K562 (cell line): ENCODE measurements at regions not wholly inside any gene's neighbourhood (a gene's known extent, or its start where the extent isn't known, plus 50 kb on each side); places are given as distances from the start of the nearest gene placed in this dataset.

ENCODE experiments used
- ATAC-seq: fragments of 200-7000 bp; cut with Tn5 transposase; 3 replicates; pipeline ENCODE4 v1.9.1; 2020; ENCODE audit warnings: moderate library complexity
- BruUV-seq: library from RNA; stranded (reverse); fragments of 400-500 nt; replicated peaks from 2 replicates; lab custom pipeline; 2021; lab: Mats Ljungman, UMichigan
- CTCF ChIA-PET: fragments of 300-600 bp; formaldehyde crosslinking; extraction: SDS; loops from one replicate; lab custom pipeline; 2021; ENCODE audit warnings: low intra/inter-chr PET ratio; lab: Yijun Ruan, JAX
- POLR2A ChIA-PET: fragments of 300-600, 350-650 bp; sonication (Branson Sonifier 250); formaldehyde crosslinking; extraction: SDS; loops from one replicate; lab custom pipeline; 2021; ENCODE audit warnings: antibody characterized with exemption, inconsistent platforms; lab: Yijun Ruan, JAX
- DNase-seq, 4 experiments: peaks; one replicate each; pipeline versions ENCODE4 v3.0.0 to v3.0.0-alpha.2; 2011 to 2018; ENCODE audit warnings: low spot score in 3 of 4, mixed read lengths in 3 of 4; ENCODE audit errors: extremely low read depth in 1 of 4
- FAIRE-seq: peaks from 2 replicates; lab custom pipeline; 2011; peaks lifted over from hg19 to GRCh38; lab: Jason Lieb, UNC
- H2AFZ ChIP-seq: 2 replicates; pipeline ENCODE4 v1.6.0; 2011; ENCODE audit warnings: low read depth, low read length, control low read depth, inconsistent platforms
- H3K27ac ChIP-seq: fragments of 200-600 bp; 3 replicates; pipeline ENCODE4 v1.8.0; 2011; ENCODE audit warnings: low read depth, mild to moderate bottlenecking, control low read depth, inconsistent platforms, low read length, moderate library complexity, mixed read lengths; ENCODE audit errors: extremely low read depth
- H3K27me3 ChIP-seq, 2 experiments: fragments of 300-600 bp in 1 of 2; 2 replicates in 1 of 2; 3 replicates in 1 of 2; pipeline versions ENCODE4 v1.6.0 to v1.8.0; 2011; ENCODE audit warnings: inconsistent platforms in 2 of 2, low read length in 2 of 2, mild to moderate bottlenecking in 1 of 2, mixed read lengths in 1 of 2, moderate library complexity in 1 of 2; ENCODE audit not compliant: control insufficient read depth in 2 of 2, insufficient read depth in 2 of 2
- H3K36me3 ChIP-seq: fragments of 300-600 bp; 3 replicates; pipeline ENCODE4 v1.8.0; 2011; ENCODE audit warnings: mild to moderate bottlenecking, low read length, inconsistent platforms; ENCODE audit not compliant: control insufficient read depth, insufficient read depth
- H3K4me1 ChIP-seq, 2 experiments: fragments of 200-600 bp in 1 of 2; replicated peaks in 1 of 2; 2 replicates in 1 of 2; 3 replicates in 1 of 2; pipeline versions ENCODE4 v1.5.1 to v1.8.0; 2011; ENCODE audit warnings: inconsistent platforms in 2 of 2, low read length in 2 of 2, mild to moderate bottlenecking in 1 of 2, mixed read lengths in 1 of 2, moderate library complexity in 1 of 2; ENCODE audit not compliant: control insufficient read depth in 2 of 2, insufficient read depth in 2 of 2
- H3K4me2 ChIP-seq: 2 replicates; pipeline ENCODE4 v1.6.1; 2011; ENCODE audit warnings: low read length, control low read depth, inconsistent platforms, mixed read lengths; ENCODE audit not compliant: insufficient read depth
- H3K4me3 ChIP-seq: fragments of 200-600 bp; sonication (generic), shearing (Covaris generic); 2 replicates; pipeline ENCODE4 v1.5.1; 2016; ENCODE audit warnings: control low read depth, inconsistent platforms
- H3K79me2 ChIP-seq: fragments of 200-600 bp; 3 replicates; pipeline ENCODE4 v1.8.0; 2011; ENCODE audit warnings: low read length, inconsistent platforms; ENCODE audit not compliant: control insufficient read depth, insufficient read depth
- H3K9ac ChIP-seq, 2 experiments: 2 replicates each; pipeline versions ENCODE4 v1.6.0 to v1.6.1; 2011; ENCODE audit warnings: low read depth in 2 of 2, low read length in 2 of 2, control low read depth in 1 of 2, inconsistent platforms in 1 of 2, mild to moderate bottlenecking in 1 of 2, mixed read lengths in 1 of 2; ENCODE audit not compliant: insufficient read depth in 1 of 2
- H3K9me1 ChIP-seq: one replicate; pipeline ENCODE4 v1.6.0; 2011; ENCODE audit warnings: inconsistent platforms, mild to moderate bottlenecking, low read length, moderate library complexity; ENCODE audit not compliant: control insufficient read depth, insufficient read depth
- H3K9me3 ChIP-seq: replicated peaks from 2 replicates; pipeline ENCODE4 v1.5.1; 2011; ENCODE audit warnings: low read depth, low read length, inconsistent platforms; ENCODE audit not compliant: control insufficient read depth, insufficient read depth
- H4K20me1 ChIP-seq: replicated peaks from 2 replicates; pipeline ENCODE4 v1.6.1; 2011; ENCODE audit warnings: low read length, inconsistent platforms, mixed read lengths; ENCODE audit not compliant: control insufficient read depth, insufficient read depth
- CSDE1 ChIP-seq, 2 experiments: fragments of 450-650 bp; IDR thresholded peaks; 2 replicates each; pipeline ENCODE4 v1.6.1; 2016; ENCODE audit warnings: mild to moderate bottlenecking in 1 of 2
- ESRRA ChIP-seq: fragments of 450-650 bp; IDR thresholded peaks from 2 replicates; pipeline ENCODE4 v1.6.1; 2014; ENCODE audit warnings: low read depth, mild to moderate bottlenecking, moderate library complexity, borderline replicate concordance
- FOXK2 ChIP-seq, 2 experiments: fragments of 450-650 bp; IDR thresholded peaks in 1 of 2; conservative IDR thresholded peaks in 1 of 2; 2 replicates each; pipeline ENCODE4 v1.6.1; 2016; ENCODE audit warnings: low read depth in 2 of 2, mild to moderate bottlenecking in 1 of 2
- ILK ChIP-seq: fragments of 450-650 bp; IDR thresholded peaks from 2 replicates; pipeline ENCODE4 v1.6.1; 2016; ENCODE audit warnings: missing genetic modification characterization, low read depth, mild to moderate bottlenecking, missing compliant biosample characterization, moderate library complexity, borderline replicate concordance
- JUN ChIP-seq, 2 experiments: sonication (generic) in 1 of 2; formaldehyde crosslinking in 1 of 2; IDR thresholded peaks; 2 replicates each; pipeline versions ENCODE4 v1.6.1 to v1.8.0; 2012 to 2022; ENCODE audit warnings: borderline replicate concordance in 2 of 2, mild to moderate bottlenecking in 2 of 2, improper control_type of control experiment in 1 of 2, low read depth in 1 of 2, low read length in 1 of 2, missing genetic modification reagents in 1 of 2
- JUND ChIP-seq, 2 experiments: IDR thresholded peaks; 2 replicates in 1 of 2; 3 replicates in 1 of 2; pipeline ENCODE4 v1.6.1; 2011; ENCODE audit warnings: borderline replicate concordance in 2 of 2, low read depth in 2 of 2, low read length in 2 of 2, improper control_type of control experiment in 1 of 2, missing biosample characterization in 1 of 2, missing genetic modification characterization in 1 of 2, missing genetic modification reagents in 1 of 2
- NCOA4 ChIP-seq: fragments of 450-650 bp; IDR thresholded peaks from 2 replicates; pipeline ENCODE4 v1.6.1; 2018; ENCODE audit warnings: mild to moderate bottlenecking; ENCODE audit not compliant: partially characterized antibody
- NFXL1 ChIP-seq: fragments of 450-650 bp; formaldehyde crosslinking; IDR thresholded peaks from 2 replicates; pipeline ENCODE4 v1.4.0; 2021; ENCODE audit warnings: mild to moderate bottlenecking
- SMARCB1 ChIP-seq: IDR thresholded peaks from 2 replicates; pipeline ENCODE4 v1.6.1; 2011; ENCODE audit warnings: improper control_type of control experiment, low read depth; ENCODE audit not compliant: insufficient read length
- SNIP1 ChIP-seq: fragments of 450-650 bp; IDR thresholded peaks from 2 replicates; pipeline ENCODE4 v1.7.1; 2017; ENCODE audit warnings: low read depth, mild to moderate bottlenecking
- ZNF354B ChIP-seq: fragments of 250-450 bp; sonication (Bioruptor Pico); IDR thresholded peaks from 2 replicates; pipeline ENCODE4 v1.4.0; 2020
- ZNF586 ChIP-seq: fragments of 450-650 bp; formaldehyde crosslinking; conservative IDR thresholded peaks from 2 replicates; pipeline ENCODE4 v1.4.0; 2020; ENCODE audit warnings: mild to moderate bottlenecking, moderate library complexity
- ZSCAN29 ChIP-seq: fragments of 450-650 bp; IDR thresholded peaks from 2 replicates; pipeline ENCODE4 v1.6.1; 2017
- WGBS: fragments of 100-300 bp; shearing (Covaris generic); methylation state at CpG from one replicate; pipeline ENCODE4 v1.1.6; 2016; ENCODE audit warnings: low coverage, mixed read lengths; ENCODE audit not compliant: insufficient coverage; ENCODE audit errors: missing lambda C conversion rate; 5-methylcytosine and 5-hydroxymethylcytosine counted together
- in situ Hi-C: fragments of 300-500 bp; cut with MboI; formaldehyde crosslinking; loops from 4 replicates; pipeline ENCODE4 v1.15.0; 2018; ENCODE audit warnings: inconsistent platforms, mixed read lengths
- intact Hi-C: fragments of 100-400 bp; cut with micrococcal nuclease; formaldehyde crosslinking; loops from 2 replicates; pipeline ENCODE4 v1.14.2; 2022
- TF ChIP-seq, protein P1 (sequence below), 2 experiments: fragments of 450-650 bp; IDR thresholded peaks; 2 replicates each; pipeline ENCODE4 v1.6.1; 2018; ENCODE audit warnings: mild to moderate bottlenecking in 2 of 2, low read depth in 1 of 2; ENCODE audit not compliant: partially characterized antibody in 2 of 2
- TF ChIP-seq, protein P2 (sequence below), 3 experiments: fragments of 200-800 bp in 1 of 3; fragments of 250-450 bp in 1 of 3; fragments of 450-650 bp in 1 of 3; sonication (Bioruptor Pico) in 1 of 3; sonication (Bioruptor generic) in 1 of 3; formaldehyde crosslinking in 1 of 3; IDR thresholded peaks; 2 replicates each; pipeline versions ENCODE4 v1.6.1 to v1.8.0; 2016 to 2022; ENCODE audit warnings: mild to moderate bottlenecking in 2 of 3, missing genetic modification characterization in 2 of 3, missing compliant biosample characterization in 1 of 3, moderate library complexity in 1 of 3

DNA sequence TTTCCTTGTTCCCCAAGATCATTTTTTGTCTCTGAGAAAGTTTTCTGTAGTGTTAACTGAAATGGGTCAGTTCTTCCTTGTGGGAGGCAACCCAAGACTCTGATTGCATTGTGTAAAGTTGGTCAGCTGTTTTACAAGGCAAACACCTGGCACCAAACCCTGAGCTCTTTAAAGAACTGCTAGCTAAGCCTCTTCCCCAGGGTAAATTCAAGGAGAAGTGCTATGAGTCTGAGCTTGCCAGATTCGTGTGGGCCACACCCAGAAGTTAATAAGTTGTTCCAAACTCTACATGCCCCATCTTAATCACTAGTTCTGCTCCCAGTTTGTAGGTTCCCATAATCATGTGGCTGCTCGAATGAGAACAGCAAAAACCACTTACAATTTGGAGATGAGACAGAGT, 214.5 kb downstream of the BTG1 start:
- intact Hi-C loops: no loop called here
- no peak for DNase-seq
- Histone ChIP-seq H3K4me3 (no peak overlapping the region), H3K27ac (no peak overlapping the region), H3K27me3 (no peaks in the 10 kb centered on the region), H3K4me2 (no peak overlapping the region), H3K9me1 (no peaks in the 10 kb centered on the region), H3K9ac (no peak overlapping the region), H3K79me2 (no peaks in the 10 kb centered on the region), H3K9me3 (no peaks in the 10 kb centered on the region), H2AFZ (0 out of 2 replicates have a peak overlapping the region, but pooled peaks have one; percentile 8), H3K36me3 (no peaks in the 10 kb centered on the region), H3K4me1 (no peaks in the 10 kb centered on the region), H4K20me1 (no peaks in the 10 kb centered on the region)
- CTCF ChIA-PET: interaction anchor here (0.7 kb wide), 1 partner anchor 50 kb away, joined by 3 read pairs; no protein-coding TSS in a partner anchor
- POLR2A ChIA-PET: interaction anchor here (0.6 to 1.5 kb wide), 3 partner anchors 10 to 296 kb away, joined by 3 to 4 read pairs (median 4); no protein-coding TSS in a partner anchor
- in situ Hi-C loops: no loop called here
- no TSS peak for BruUV-seq
- WGBS: 6% methylated on average over 2 of the region's 2 CpGs
- FAIRE-seq: no peak
- no peak for ATAC-seq
- TF ChIP-seq SMARCB1: no peak
- no peak for TF ChIP-seq JUND (IDR thresholded peaks at IDR 0.05; ENCODE audit: borderline replicate concordance, low read depth, low read length)
- no peak for TF ChIP-seq JUND (tag; IDR thresholded peaks at IDR 0.05; ENCODE audit: borderline replicate concordance, low read depth, low read length)
- no peak for TF ChIP-seq ZNF586
- TF ChIP-seq NFXL1 (CRISPR knock-in tag): no peak
- TF ChIP-seq CSDE1 (IDR thresholded peaks at IDR 0.05): no peak
- TF ChIP-seq ZSCAN29: no peak
- TF ChIP-seq JUN (IDR thresholded peaks at IDR 0.05; ENCODE audit: borderline replicate concordance, low read depth, low read length): no peak
- no peak for TF ChIP-seq JUN (CRISPR knock-in tag; IDR thresholded peaks at IDR 0.05; ENCODE audit: borderline replicate concordance)
- TF ChIP-seq SNIP1: no peak
- TF ChIP-seq ILK (tag): no peak
- no peak for TF ChIP-seq ESRRA
- TF ChIP-seq, protein P1, sequence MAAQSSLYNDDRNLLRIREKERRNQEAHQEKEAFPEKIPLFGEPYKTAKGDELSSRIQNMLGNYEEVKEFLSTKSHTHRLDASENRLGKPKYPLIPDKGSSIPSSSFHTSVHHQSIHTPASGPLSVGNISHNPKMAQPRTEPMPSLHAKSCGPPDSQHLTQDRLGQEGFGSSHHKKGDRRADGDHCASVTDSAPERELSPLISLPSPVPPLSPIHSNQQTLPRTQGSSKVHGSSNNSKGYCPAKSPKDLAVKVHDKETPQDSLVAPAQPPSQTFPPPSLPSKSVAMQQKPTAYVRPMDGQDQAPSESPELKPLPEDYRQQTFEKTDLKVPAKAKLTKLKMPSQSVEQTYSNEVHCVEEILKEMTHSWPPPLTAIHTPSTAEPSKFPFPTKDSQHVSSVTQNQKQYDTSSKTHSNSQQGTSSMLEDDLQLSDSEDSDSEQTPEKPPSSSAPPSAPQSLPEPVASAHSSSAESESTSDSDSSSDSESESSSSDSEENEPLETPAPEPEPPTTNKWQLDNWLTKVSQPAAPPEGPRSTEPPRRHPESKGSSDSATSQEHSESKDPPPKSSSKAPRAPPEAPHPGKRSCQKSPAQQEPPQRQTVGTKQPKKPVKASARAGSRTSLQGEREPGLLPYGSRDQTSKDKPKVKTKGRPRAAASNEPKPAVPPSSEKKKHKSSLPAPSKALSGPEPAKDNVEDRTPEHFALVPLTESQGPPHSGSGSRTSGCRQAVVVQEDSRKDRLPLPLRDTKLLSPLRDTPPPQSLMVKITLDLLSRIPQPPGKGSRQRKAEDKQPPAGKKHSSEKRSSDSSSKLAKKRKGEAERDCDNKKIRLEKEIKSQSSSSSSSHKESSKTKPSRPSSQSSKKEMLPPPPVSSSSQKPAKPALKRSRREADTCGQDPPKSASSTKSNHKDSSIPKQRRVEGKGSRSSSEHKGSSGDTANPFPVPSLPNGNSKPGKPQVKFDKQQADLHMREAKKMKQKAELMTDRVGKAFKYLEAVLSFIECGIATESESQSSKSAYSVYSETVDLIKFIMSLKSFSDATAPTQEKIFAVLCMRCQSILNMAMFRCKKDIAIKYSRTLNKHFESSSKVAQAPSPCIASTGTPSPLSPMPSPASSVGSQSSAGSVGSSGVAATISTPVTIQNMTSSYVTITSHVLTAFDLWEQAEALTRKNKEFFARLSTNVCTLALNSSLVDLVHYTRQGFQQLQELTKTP (IDR thresholded peaks at IDR 0.05; ENCODE audit: low read depth in 1 of 2, partially characterized antibody in 2 of 2): no peak
- TF ChIP-seq FOXK2 (conservative IDR thresholded peaks at IDR 0.05 in 1 of 2, IDR thresholded peaks at IDR 0.05 in 1 of 2; ENCODE audit: low read depth in 2 of 2): no peak
- TF ChIP-seq, protein P2, sequence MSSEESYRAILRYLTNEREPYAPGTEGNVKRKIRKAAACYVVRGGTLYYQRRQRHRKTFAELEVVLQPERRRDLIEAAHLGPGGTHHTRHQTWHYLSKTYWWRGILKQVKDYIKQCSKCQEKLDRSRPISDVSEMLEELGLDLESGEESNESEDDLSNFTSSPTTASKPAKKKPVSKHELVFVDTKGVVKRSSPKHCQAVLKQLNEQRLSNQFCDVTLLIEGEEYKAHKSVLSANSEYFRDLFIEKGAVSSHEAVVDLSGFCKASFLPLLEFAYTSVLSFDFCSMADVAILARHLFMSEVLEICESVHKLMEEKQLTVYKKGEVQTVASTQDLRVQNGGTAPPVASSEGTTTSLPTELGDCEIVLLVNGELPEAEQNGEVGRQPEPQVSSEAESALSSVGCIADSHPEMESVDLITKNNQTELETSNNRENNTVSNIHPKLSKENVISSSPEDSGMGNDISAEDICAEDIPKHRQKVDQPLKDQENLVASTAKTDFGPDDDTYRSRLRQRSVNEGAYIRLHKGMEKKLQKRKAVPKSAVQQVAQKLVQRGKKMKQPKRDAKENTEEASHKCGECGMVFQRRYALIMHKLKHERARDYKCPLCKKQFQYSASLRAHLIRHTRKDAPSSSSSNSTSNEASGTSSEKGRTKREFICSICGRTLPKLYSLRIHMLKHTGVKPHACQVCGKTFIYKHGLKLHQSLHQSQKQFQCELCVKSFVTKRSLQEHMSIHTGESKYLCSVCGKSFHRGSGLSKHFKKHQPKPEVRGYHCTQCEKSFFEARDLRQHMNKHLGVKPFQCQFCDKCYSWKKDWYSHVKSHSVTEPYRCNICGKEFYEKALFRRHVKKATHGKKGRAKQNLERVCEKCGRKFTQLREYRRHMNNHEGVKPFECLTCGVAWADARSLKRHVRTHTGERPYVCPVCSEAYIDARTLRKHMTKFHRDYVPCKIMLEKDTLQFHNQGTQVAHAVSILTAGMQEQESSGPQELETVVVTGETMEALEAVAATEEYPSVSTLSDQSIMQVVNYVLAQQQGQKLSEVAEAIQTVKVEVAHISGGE (CRISPR knock-in tag; IDR thresholded peaks at IDR 0.05): no peak
- no peak for TF ChIP-seq NCOA4
- no peak for TF ChIP-seq ZNF354B (CRISPR knock-in tag)
